Embryonic facial prominence (tissue), 1 donor: ENCODE measurements at regions not wholly inside any gene's neighbourhood (a gene's known extent, or its start where the extent isn't known, plus 50 kb on each side); places are given as distances from the start of the nearest gene placed in this dataset.

Experiments used
- DNase-seq: peaks from one replicate; pipeline ENCODE4 v3.0.0-alpha.2; 2016; ENCODE audit errors: extremely low spot score

- DNase-seq = no peak
Measured at GRCh38 chr11:122451911-122452310, 203.6 kb upstream of the UBASH3B start.

- DNase-seq = no peak
Measured at GRCh38 chr11:122441666-122442035, 213.9 kb upstream of the UBASH3B start.

- peak; percentile 64 for DNase-seq
Measured at GRCh38 chr11:122440811-122441665, 214.5 kb upstream of the UBASH3B start.

DNA sequence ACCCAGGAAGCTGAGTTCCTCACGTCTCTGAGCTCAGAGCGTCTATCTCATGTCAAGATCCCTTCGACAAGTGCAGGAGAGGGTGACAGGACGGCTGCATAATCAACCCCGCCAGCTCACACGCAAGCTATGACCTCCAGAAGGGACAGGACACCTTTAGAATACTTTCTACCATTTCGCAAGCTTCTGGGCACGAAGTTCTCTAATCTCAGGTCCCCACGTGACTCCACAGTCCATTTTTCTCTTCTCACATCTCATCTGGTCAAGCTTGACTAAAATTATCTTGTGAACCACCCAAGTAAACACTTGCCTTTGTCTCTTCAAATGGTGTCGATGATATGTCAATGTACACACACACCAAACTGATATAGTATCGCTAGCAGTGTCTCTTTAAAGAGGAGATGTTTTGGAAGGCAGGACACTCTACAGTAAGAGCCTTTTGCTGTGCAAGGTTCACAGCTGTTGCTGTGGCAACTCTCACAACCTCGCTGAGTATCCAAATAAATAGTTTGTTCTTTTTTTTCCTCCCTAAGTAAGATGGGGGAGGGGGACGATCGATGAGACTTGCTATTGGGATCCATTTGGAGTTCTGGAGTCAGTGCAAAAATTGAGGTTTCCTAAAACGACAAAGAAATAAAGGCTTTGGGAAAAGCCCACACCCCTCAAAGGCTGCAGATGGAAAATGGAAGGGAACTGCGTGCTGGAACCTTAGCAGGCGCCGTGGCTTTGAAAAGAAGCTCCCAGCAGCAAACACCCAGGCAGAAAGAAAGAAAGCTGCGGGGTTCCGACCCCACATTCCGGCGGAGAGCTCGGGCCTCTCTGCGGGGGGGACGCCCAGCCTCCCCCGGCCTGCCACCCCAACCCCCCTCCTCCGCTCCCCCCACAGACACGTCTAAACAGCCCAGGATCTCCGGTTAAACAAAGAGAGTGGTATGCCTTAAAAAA lies 215.4 kb upstream of the UBASH3B start:
- DNase-seq = peak; percentile 48

DNA sequence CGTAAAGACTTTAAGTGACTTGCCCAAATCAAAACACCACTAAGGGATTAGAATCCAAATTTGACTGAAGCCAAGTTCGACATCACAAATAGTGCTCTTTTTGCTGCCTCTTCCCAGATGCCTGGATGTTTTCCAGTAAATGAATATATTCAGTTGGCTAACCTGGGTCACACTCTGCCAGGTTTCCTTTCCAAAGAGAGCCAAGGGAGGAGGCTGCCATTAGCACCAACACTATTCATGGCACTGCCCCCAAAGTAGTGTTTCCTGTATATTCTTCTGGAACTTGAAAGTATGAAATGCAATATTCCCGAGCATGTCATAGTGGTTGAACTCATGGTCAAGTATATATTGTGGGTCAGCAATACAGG lies 219.3 kb upstream of the UBASH3B start:
- no peak for DNase-seq

DNA sequence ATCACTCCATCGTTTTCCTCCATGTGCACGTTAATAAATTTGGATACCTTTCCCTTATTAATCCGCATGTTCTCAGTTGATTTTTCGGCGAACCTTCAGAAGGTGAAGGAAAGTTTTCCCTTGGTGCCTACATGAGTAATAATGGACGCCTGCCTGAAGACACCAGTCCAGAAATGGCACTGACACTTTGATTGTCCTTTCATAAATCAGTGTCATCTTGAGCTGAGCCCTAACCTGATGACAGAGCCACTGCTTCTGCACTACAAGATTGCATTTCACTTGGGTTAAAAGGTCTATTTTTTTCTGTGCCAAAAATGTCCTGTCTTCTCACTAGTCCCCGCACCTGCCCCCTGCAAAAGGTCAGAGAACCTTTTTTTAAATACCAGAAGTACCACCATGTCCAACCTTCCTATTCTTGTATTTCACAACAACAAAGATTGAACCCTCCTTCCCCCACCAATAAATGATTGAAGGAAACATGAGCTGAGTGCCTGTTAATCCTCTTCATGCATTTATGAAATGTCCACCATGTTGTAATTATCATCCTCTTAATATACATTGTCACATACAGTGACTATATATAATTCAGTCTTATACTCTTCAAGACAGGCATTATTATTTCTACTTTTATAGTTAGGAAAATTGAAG lies 219.9 kb upstream of the UBASH3B start:
- DNase-seq = no peak

GRCh38 chr11:122434786-122435185 lies 220.7 kb upstream of the UBASH3B start:
- DNase-seq = no peak

- DNase-seq = no peak
Measured at GRCh38 chr11:122430490-122430889, 225.0 kb upstream of the UBASH3B start.

- DNase-seq = no peak
Measured at GRCh38 chr11:122426073-122426472, 229.4 kb upstream of the UBASH3B start.

- DNase-seq = peak; percentile 63
Measured at GRCh38 chr11:122424636-122425035, 230.9 kb upstream of the UBASH3B start.

- DNase-seq = no peak
Measured at GRCh38 chr11:122423886-122424285, 231.6 kb upstream of the UBASH3B start.

- no peak for DNase-seq
Measured at GRCh38 chr11:122423273-122423672, 232.2 kb upstream of the UBASH3B start.

- no peak for DNase-seq
Measured at GRCh38 chr11:122422682-122423081, 232.8 kb upstream of the UBASH3B start.

- no peak for DNase-seq
Measured at GRCh38 chr11:122421702-122422101, 233.8 kb upstream of the UBASH3B start.

DNA sequence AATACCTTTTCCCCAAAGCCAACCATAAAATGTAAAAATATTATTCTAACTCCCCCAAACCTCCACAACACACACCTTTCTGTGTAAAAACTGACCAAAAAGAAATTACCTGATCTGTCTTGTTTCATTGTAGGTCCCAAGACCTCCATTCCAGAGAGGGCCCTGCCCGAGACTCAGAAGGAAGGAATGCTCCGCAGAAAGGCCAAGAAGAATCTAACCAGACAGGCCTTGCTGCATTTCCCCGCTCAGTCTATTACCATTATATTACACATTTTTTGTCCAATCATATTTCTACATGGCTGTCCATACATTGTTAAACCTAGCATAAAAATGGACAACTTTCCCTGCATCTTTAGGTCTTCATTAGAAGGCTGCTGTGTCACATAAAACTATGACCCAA lies 237.5 kb upstream of the UBASH3B start:
- DNase-seq = no peak

DNA sequence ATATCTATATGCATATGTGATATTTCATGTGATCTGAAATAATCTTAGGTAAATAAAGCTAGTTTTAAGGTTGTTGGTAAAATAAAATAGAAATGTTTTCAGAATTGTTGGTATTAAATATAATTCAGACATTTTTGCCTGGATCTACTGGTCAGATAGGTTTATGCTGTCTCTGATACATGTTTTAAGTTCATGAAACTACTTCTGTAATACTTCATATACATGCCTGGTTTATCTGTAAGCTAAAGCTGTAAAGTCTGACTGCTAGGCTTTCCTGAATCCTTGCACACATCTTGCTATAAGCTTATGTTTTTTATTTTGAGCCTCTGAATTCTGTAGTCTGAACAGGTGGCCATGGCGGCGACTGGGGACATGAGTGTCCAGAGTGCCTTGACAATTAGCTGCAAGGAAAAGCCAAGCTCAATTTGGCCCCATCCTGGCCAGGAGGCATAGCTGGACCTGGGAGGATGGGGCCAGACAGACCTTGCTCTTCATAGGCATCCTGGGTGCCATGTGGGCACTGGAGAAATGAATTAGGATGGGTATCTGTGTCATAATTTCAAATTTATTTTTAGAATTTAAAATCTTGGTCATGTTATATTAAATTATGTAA lies 241.0 kb upstream of the UBASH3B start:
- DNase-seq = no peak

- no peak for DNase-seq
Measured at GRCh38 chr11:122413677-122414076, 241.8 kb upstream of the UBASH3B start.

GRCh38 chr11:122412581-122412980 lies 242.9 kb upstream of the UBASH3B start:
- DNase-seq = no peak

DNA sequence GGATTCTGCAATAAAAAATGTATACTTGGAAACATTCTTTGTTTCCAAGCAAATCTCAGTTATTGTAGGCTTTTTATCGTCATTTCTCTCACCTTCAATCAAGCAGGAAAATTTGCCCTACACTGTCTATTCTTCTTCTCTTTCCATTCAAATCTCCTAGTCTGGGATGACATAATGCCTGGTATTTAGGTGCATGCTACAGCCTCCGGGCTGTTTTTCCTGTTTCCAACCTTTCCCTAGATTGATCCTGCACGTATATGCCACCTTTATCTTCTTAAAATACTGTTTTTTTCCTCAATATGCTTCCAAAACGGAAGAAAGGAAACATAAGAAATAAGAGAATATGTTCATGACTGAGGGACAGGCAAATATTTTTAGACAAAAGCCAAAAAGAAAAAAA lies 249.1 kb upstream of the UBASH3B start:
- no peak for DNase-seq

DNA sequence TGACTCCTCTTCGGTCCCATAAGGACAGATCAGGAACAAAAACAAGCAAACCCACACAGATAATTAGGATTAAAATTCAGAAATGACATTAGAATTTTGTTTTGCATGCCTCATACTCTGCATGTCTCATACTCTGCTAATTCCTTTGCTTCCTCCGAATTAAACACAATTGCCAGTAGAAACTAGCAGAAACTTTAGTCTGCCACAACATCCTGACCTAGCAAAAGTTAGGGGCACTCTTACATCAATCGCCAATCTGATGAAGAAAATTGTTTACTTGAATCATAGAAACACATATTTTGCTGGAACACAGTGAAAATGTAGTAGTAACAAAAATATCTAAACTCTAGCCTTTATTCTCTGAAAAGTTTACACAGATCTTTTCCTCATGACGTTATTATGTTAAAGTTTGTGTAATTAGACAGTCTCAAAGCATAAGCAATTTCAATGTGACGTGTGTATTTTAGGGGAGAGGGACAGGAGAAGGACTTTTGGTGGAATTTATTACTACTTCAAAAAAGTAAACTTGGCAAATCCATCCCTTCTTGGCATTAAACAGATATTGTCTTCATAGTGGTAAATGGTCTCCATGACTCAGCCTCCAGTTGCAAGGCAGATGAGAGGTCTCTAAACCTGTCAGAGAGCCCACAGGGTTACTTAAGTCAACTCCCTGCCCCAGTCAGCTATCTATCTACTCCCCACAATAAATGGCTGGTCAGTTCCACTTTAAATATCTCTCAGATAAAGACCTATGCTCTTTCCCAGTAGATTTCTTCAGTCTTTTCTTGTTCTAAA lies 249.8 kb upstream of the UBASH3B start:
- no peak for DNase-seq

- DNase-seq = no peak
Measured at GRCh38 chr11:122404571-122404970, 251.0 kb upstream of the UBASH3B start.
